ENCODE measurements at regions not wholly inside any gene's neighbourhood (a gene's known extent, or its start where the extent isn't known, plus 50 kb on each side); places are given as distances from the start of the nearest gene placed in this dataset.
"Not testable (repeated sequence)": the region's sequence is repeated elsewhere in the genome, so short reads cannot be mapped to it uniquely, and the experiment has no call there.

DNA sequence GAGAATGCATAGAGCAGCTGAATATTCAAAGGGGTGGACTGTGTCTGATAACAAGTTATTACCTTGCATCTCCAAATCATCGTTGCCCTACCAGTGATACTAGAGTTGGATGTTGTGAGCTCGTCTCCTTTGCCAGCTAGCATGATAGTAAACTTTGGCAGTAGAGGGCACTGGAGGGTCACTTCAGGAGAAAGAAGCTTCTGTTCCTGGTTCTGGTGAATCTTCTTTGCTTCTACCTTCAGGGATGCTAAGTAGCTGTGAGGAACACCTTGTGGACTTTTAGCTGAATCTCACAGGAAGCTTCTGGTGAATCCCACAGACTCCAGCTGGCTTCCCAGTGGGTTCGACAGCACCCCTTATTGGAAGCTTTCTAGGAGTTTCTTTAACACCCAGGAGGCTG, 626.6 kb upstream of the SGCD start:
- no peak for DNase-seq

DNA sequence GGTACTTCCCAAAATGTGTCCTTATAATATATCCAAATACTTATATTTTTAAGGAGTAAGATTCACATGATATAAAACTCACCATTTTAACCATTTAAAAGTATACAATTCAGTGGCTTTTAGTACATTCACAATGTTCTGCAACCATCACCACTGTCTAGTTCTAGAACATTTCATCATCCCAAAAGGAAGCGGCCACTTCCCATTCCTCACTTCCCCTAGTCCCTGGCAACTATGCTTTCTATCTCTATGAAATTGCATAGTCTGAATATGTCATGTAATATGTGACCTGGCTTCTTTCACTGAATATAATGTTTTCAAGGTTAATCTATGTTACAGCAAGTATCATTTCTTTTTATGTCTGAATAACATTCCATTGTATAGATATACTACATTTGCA, 615.1 kb upstream of the SGCD start:
- no peak for DNase-seq

DNA sequence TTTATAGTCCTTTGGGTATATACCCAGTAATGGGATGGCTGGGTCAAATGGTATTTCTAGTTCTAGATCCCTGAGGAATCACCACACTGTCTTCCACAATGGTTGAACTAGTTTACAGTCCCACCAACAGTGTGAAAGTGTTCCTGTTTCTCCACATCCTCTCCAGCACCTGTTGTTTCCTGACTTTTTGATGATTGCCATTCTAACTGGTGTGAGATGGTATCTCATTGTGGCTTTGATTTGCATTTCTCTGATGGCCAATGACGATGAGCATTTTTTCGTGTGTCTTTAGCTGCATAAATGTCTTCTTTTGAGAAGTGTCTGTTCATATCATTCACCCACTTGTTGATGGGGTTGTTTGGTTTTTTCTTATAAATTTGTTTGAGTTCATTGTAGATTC, 612.5 kb upstream of the SGCD start:
- not testable (repeated sequence) for DNase-seq

DNA sequence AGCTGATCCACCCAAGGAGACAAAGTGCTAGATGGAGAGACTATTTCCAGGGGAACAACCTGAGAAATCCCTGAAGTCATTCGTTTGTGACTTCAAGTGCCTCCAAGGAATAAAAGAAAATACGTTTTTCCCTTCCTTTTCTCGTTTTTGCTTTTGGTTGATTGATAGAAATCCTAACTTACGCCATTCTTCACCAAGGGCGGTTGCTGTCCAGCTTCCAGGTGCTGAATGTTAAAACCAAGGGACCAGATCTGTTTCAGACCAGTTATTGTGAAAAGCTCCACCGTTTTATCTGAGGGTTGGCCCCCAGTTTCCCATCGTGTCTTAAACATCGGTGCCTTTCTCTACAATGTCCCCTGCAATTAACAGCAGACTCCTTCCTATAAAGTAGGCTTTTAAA, 600.7 kb upstream of the SGCD start:
- peak; percentile 78 for DNase-seq

DNA sequence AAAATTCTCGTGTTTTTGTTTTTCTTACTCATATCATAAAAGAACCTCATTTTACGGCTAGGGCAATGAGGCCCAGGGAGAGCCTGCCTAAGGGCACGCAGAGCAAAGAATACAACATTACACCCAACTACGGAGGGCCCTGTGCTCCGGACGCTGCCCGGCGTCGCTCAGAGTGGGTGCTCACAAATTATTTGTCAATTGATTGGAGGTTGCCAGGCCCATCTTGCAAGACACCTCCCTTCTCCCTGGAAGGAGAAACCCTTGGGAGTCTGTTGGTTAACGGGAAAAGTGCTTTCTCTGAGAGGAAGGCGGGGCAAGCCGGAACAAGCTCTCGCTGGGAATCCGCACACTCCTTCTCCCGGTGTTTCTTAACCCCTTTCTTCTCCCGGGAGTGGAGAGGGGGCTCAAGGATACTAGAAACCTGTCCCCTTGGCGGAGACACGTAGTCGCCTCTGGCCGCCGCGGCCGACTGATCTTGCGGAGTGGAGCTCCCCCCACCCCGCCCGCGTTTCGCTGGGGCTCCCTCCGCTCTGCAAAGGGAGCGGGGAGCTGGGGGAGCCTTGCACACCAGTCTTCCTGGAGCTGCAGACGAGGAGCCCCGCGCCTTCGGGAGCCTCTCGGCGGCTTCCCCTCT, 599.3 kb upstream of the SGCD start:
- no peak for DNase-seq

DNA sequence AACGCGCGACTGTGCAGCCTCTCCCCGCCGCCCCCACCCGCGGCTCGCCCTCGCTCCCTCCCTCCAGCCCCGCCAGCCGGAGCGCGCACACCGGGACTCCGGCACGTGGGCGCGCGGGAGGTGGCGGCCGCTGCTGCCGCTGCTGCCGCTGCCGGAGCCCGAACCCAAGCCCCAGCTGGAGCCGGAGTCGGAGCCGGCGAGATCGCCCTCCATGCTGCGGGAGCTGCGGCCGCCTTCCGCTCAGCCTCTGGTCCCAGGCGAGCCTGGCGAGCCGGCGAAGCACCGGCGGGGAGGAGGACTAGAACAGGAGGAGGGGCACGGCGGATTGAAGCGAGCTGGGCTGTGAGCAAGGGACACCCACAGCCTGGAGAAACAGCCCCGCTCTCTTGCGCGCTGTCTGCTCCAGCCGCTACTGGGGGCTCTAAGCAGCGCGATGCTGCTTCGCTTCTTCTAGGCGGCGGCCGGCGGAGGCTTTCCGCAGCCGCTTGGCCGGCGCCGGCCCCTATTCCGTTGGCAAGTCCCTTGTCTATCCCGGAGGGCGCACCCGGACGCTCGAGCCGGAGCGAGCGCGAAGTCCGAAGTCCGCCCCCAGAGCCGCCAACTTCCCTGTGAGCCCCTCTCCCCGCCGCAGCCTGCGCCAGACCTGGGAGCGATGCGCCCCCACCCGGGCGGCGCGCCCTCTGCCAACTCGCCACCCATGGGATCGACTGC, 598.7 kb upstream of the SGCD start:
- peak; percentile 51 for DNase-seq

DNA sequence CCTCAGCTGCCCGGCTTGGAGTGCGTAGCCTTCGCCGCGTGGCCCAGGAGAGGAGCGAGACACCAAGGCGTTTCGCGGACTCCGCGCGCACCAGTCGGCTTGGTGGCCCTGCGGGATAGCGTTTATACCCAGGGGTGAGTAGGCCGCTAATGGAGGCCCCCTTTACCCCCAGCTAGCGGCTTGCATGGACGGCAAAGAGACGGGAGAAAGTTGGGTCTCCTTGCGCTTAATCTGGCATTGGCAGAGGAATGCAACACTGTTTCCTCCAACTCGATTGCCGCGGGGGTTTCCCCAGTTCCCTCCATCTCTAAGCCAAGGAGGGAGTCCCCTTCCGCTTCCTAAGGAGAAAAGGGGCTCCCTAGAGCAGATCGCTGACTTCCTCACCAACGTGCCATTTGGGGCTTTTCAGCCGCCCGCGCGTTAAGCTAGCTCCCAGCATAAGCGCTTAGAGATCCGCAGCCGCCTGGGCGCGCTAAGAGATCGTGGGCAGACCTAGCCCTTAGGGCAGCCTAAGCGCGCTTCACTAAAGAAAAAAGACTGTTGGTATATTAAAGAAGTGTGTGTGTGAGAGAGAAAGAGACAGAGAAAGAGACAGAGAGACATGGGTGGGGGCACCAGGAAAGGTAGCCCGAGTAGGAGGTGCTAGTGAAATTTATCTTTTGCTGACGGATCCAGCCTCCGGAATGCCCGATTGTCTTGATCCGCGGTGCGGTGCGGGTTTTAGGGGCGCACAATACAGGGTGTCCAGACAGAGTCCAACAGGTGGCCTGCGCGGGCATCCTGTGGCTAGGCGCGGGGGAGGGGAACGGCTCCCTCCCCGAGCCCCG, 597.9 kb upstream of the SGCD start:
- DNase-seq, result no peak

DNA sequence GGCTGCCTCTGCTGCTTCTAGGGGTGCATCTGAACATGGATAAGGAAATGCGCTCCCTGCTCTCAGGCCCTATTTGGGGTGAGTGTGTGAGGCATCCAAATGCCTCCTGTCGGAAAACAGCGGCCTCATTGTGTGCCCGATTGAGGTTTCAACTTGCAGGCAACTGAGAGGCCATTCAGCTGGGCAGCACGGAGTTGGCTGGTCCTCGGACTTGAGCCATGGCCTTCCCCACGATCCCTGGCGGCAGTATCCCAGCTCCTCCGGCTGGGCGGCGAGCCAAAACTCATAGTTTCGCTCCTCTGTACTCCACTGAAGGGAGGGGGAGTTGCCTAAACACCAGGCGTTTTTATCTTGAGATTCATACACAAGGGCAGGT, 597.3 kb upstream of the SGCD start:
- no peak for DNase-seq

DNA sequence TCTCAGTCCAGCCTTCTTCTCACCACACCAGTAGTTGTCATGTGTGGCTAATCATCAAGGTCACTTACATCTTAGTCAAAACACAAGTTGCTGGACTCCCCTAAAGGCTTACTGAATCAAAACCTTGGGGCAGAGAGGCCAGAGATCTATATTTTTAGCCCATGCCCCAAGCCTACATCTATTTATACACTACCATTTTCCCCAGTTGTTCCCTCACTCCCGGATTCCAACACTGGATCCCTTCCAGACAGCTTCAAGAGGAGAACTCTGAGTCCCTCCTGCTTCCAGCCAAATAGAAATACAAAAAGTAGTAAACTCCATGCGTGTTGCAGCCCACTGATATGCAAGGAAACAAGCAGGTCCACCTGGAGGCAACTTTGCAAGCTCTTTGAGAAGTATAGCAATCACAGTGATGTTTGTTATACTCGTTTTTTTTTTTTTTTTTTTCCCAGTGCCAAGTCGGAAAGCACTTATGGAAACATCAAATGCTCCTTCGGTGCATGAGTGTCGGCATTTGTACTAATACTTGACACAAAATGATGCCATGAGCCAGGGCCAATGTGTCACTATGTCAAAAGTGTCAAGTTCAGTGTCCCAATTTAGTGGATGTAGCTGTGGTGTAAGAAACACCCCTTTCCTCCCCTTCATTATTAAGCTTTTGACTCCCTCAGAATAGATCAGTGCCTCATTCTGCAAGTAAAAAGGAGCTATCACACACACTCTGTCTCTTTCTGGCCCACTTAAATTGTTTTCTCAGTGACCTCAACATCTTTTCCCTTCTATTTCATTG, 594.2 kb upstream of the SGCD start:
- no peak for DNase-seq

DNA sequence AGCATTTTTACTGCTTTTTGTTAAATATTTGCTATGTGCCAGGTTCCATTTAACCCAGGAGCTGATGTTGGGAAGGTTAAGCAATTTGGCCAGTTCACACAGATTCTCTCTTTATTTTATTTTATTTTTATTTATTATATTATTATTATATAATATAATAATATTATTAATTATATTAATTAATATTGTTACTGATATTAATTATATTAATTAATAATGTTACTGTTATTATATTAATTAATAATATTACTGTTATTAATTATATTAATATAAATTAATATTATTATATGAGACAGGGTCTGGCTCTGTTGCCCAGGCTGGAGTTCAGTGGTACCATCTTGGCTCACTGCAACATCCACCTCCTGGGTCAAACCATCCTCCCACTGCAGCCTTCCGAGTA, 593.0 kb upstream of the SGCD start:
- no peak for DNase-seq

DNA sequence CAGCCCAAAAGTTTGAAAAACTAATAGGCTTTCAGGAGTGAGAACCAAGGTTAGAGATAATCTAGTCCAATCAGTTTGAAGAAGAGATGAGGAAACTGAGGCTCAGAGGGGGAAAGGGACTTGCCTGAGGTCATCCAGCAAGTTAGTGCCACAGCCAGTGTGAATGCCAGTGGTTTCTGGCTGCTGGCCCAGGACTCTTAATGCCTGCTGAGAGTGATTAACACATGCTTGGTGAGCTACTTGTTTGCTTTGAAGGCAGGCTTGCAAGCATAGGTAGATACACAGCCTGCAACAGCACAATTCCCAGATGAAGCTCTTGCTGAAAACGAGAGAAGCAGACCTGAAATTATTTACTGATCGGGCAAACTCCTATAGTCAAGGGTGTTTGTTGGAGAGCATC, 591.6 kb upstream of the SGCD start:
- DNase-seq, result no peak

DNA sequence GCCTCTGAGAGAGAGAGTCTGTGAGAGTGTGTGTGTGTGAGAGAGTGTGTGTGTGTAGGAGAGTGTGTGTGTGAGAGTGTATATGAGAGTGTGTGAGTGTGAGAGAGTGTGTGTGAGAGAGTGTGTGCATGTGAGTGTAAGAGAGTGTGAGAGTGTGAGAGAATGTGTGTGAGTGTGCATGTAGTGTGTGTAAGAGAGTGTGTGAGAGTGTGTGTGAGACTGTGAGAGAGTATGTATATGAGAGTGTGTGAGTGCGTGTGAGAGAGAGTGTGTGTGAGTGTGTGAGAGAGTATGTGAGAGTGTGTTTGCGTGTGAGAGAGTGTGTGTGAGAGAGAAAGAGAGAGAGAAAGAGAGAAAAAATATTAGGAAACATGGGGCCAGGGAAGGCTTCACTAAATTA, 588.3 kb upstream of the SGCD start:
- DNase-seq, result no peak

DNA sequence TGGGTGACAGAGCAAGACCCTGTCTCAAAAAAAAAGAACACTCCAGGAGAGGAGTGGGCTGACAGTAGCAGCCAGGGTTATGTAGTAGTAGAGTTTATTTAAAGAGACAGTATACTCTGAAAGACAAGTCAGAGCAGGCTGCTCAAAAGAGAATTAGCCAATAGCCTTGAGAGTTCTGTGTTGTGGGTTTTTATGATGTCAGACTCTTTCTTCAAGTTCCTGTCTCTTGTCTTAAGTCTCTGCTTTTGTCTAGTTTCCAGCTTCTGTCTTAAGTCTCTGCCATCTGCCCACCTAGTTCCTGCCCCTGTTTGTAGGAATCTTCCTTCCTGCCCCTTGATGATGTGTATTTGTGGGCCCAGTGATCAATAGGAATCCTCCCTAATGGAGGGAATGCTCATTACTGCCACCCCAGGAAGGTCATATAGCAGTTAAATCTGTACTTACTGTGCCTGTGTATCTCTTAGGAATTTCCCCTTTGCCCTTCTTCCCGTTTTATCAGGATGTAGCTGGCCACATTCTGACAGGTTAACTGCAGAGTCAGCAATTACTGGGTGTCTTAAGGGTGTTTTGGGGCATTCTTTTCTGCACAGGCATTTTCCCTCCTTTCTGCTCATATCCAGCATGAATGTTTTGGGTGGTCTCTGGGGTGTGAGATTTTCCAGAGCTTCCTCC, 580.5 kb upstream of the SGCD start:
- DNase-seq, result no peak

DNA sequence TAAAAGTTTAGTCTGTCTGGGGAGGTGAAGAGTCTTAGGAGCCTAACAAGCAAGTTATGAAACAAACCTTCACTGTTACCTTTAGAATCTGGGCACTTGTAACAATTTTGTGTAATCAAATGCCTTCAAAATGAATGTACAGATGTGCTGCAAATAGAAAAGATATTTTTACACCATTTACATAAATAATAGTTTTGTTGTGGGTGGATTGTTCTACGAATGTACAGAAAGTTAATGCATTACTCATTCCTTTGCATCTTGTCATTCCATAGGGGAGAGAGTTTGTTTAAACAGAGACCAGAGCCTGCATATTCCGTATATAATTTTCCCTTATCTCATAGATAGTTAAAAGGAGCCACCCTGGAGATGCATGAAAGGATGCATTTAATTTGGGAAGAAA, 576.9 kb upstream of the SGCD start:
- no peak for DNase-seq

DNA sequence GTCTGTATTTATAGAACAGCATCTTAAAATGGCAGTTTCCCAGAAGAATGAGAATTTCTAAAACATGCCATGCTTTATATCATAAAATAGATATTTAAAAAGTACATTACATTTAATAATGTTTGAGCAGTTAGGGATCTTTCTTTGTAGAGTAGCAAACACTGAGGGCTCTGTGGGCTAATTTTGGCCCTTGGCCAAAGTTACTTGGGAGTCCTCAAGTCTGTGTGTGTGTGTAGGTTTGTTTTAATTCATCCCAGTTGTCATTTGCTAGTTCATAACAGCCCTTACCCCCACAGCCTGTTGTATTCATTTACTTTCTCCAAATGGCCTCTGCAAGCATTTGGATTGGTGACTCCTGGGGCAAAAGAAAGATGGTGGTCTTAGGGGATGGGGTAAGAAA, 576.4 kb upstream of the SGCD start:
- DNase-seq, result no peak

DNA sequence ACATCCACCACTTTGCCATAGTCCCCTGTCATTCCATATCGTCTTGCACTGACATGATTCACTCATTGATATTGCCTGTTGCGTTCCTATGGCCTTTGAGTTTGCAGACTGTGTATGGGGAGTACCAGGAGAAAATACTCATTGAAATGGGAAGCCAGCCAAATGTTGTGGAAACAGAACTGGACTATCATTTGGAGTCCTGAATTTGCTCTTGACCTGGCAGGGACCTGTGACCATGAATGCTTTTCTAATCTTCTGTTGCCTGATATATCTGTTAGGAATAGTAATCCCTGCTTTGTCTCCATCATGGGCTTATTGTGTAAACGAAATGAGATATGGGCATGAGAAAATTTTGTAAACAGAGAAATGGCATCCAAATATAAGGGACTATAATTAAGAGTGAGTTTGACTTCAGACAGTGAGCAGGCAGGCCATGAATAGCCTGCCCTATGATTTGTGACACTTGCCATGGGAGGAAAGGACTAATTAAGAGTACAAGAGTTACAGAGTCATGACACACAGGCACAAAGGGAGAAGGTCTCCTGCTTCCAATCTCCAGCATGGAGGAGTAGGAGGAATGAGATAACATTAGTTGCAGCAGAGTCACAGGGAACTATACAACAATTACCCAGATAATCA, 572.9 kb upstream of the SGCD start:
- no peak for DNase-seq

DNA sequence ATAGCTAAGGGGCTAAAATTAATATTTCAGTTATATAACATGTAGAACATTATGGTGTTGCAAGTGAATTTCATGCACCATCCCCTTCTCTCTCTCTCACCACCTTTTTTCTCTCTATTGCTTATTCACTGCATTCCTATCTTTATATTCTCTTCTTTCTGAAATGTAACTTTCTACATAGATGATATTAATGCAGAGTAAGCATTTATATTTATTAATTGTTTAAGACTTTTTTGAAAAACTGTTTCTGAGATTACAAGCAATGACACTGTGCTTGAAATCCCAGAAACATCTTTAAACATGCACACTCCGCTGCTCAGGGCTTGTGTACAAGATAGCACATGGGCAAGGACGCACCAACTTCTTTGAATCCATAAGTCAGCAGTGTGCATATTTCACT, 567.7 kb upstream of the SGCD start:
- no peak for DNase-seq

DNA sequence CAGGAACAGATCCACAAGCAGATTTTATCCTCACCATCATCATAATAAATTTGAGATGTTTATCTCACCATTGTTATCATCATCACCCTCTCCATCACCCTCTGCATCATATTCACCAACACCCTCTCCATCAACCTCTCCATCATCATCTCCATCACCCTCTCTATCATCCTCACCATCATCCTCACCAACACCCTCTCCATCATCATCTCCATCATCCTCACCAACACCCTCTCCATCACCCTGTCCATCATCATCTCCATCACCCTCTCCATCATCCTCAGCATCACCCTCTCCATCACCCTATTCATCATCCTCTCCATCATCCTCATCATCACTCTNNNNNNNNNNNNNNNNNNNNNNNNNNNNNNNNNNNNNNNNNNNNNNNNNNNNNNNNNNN, 567.0 kb upstream of the SGCD start:
- no peak for DNase-seq

DNA sequence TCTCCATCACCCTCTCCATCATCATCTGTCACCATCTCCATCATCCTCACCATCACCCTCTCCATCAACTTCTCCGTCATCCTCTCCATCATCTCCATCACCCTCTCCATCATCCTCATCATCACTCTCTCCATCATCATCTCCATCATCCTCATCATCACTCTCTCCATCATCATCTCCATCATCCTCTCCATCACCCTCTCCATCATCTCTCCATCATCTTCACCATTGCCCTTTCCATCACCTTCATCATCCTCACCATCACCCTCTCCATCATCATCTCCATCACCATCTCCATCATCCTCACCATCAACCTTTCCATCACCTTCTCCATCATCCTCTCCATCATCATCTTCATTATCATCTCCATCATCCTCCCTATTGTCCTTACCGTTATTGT, 565.5 kb upstream of the SGCD start:
- DNase-seq, result no peak

DNA sequence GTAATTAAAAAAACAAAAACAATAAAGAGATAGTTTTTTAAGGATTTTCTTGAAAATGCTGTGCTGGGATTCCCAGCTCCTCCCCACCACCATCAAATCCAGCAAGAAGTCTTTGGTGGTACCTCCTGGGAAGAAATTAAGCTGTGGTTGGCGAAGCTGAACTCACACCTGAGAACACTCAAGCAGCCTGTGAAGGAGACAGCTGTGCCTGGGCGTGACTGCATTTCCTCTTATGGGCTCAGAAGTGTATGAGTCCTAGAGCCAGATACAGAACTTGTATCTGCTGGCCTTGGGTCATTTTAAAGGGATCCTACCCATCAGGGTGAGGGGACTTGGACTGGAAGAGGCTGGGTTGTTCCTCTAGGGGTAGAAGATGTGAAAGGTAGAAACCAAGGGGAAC, 561.2 kb upstream of the SGCD start:
- DNase-seq, result no peak

DNA sequence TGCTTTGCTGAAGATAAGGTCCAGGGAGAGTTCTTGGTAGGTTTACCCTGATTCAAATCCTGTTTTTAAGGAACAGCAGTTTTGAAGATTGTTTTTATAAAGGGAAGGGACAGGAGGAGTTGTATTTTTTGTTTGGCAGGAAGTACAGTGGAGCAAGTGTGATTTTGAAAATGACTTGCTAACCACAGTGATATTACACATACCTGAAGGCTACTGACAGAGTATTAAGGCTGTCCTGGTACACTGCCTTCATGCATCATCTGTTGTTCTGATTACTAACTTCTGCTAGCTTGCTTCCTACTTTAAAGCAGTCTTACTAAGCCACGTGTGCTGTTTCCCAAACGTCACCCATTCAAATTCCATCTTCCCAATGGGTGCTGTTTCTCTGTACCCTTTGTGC, 559.5 kb upstream of the SGCD start:
- no peak for DNase-seq

DNA sequence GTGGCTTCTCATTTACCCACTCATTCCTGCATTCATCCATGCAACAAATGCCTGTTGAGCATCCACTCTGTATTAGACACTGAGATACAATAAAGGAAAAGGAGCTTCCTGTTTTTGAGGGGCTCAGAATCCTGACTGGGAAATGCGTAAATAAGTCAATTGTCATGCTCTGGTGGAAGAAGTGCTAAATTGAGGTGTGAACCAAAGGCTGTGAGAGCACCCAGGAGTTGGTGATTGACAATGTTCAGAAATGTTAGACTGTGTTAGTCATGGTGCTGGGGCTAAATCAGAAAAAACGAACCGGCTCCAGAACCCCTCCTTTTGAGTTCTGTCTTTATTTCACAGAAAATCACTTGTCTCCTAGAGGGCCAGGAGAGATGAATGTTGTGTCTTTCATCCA, 558.6 kb upstream of the SGCD start:
- no peak for DNase-seq

Measured in left kidney (tissue), 1 donor.